ENCODE measurements at regions not wholly inside any gene's neighbourhood (a gene's known extent, or its start where the extent isn't known, plus 50 kb on each side); places are given as distances from the start of the nearest gene placed in this dataset.
"Not testable (repeated sequence)": the region's sequence is repeated elsewhere in the genome, so short reads cannot be mapped to it uniquely, and the experiment has no call there.

DNA sequence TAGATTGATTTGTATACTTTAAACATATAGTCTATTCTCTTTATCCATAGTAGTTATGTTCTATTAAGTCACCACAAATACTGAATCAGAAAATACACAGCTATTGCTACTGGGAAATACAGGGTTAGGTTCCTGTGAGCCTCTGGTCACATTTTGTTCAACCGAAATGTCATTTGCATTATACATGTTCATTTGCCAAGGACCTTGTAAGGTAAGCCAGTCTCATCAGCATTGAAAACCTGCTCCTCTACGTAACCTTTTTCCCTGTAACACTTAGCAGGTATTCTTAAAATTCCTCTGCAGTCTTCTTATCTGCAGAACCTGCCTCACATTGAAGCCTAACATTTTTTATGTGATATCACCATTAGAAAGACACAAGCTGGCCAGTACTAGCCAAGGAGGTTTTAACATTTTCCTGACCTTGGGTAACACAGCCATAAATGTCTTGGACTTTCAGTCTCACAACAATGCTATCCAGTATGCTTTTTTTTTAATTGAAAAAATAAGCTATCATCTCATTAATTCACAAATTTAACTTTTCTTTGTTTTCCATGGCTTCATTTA is 765.7 kb upstream of the IGFBP7 start:
- DNase-seq: no peak

- DNase-seq: no peak
These were observed 756.4 kb upstream of the IGFBP7 start for GRCh38 chr4:57866468-57867171.

GRCh38 chr4:57865264-57865663 is 755.1 kb upstream of the IGFBP7 start:
- no peak for DNase-seq

DNA sequence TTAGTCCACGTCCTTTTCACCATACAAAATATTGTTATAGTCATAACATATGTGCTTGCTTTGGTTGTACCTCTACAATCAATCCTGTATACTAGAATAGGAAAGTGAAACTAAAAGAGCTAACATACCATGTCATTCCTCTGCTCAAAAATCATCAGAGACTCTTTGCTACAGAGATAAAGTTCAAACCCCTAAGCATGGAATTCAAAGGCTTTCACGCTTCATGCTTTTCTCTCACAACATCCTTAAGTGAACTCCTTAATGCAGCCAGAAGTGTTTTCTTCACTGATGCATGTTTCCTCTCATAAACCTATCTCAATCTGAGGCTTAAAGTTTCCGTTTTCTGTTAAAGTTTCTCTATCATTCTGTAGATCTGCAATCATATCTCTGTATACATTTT is 744.6 kb upstream of the IGFBP7 start:
- DNase-seq: peak in 1 of 2 donors; percentile 1

- no peak for DNase-seq
These were observed 740.0 kb upstream of the IGFBP7 start for GRCh38 chr4:57850141-57850540.

GRCh38 chr4:57832083-57832482 is 721.9 kb upstream of the IGFBP7 start:
- DNase-seq: no peak

GRCh38 chr4:57789666-57790065 is 679.5 kb upstream of the IGFBP7 start:
- no peak for DNase-seq

DNA sequence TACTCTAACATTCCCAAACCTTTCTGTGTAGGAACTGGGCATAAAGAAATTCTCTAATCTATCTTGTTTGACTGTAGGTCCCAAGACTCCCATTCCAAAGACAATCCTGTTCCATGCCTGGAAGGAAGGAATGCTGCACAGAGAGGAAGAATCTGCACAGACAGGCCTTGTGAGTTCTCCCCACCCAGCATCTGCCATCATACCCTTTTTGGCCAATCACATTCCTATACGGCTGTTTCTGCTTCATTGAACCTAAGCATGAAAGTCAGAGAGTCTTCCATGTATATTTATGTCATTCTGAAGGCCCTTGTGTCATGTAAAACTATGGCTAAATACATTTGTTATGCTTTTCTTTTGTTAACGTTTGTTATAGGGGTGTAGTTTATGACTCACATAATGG is 667.7 kb upstream of the IGFBP7 start:
- DNase-seq: no peak

GRCh38 chr4:57774681-57775080 is 664.5 kb upstream of the IGFBP7 start:
- peak; percentile 27 to 39 for DNase-seq

DNA sequence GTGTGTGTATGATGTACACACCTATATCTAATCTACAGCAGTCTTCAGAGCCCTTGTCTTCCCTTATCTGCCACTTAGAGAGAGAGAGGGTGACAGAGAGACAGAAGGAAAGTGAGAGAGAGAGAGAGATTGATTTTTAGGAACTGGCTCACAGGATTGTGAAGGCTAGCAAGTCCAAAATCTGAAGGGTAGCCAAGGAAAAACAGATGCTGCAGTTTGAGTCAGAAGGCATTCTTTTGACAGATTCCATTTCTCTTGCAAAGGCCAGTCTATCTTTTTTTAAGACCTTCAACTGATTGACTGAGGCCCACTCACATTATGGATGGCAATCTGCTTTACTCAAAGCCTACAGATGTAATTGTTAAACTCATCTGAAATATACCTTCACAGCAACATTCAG is 664.0 kb upstream of the IGFBP7 start:
- DNase-seq: no peak

DNA sequence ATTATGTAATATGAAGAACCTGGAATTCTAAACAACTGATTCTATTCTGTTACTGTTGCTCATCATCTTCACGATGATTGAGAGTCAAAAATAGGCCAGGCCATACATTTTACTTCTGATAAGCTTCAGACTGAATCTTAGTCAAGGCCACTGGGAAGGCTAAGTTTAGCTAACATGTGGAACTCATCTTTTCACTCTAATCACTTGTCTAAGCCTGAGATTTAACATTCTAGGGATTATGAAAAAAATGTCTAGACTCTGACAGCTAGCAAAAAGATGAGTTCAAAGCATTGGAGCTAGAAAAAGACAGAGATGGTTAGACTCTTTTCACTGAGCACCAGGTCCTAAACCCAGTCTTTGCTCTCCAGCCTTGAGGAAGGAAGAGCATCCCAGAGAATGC is 656.2 kb upstream of the IGFBP7 start:
- no peak for DNase-seq

- no peak for DNase-seq
These were observed 654.7 kb upstream of the IGFBP7 start for GRCh38 chr4:57764856-57765255.

- DNase-seq: no peak
These were observed 652.9 kb upstream of the IGFBP7 start for GRCh38 chr4:57763070-57763469.

- no peak for DNase-seq
These were observed 630.5 kb upstream of the IGFBP7 start for GRCh38 chr4:57740625-57741190.

DNA sequence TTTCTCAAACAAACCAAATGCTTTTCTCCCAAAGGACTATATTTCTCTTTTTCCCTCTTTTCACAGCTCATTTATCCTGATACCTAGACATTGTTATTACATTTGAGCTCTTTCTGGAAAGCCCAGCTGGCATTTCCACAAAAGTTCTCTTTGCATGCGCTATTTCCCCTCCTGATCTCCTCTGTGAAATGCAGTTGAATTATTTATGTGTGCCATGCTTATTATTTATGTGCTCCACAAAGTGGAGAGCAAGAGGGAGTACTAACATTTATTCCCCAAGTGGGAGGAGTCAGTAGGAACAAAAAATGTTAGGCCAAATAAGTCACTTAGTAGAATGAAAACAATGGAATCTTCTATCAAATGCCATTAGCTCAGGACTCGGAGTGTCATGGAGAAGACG is 626.6 kb upstream of the IGFBP7 start:
- no peak for DNase-seq

- peak; percentile 24 to 60 for DNase-seq
These were observed 624.0 kb upstream of the IGFBP7 start for GRCh38 chr4:57734104-57734670.

DNA sequence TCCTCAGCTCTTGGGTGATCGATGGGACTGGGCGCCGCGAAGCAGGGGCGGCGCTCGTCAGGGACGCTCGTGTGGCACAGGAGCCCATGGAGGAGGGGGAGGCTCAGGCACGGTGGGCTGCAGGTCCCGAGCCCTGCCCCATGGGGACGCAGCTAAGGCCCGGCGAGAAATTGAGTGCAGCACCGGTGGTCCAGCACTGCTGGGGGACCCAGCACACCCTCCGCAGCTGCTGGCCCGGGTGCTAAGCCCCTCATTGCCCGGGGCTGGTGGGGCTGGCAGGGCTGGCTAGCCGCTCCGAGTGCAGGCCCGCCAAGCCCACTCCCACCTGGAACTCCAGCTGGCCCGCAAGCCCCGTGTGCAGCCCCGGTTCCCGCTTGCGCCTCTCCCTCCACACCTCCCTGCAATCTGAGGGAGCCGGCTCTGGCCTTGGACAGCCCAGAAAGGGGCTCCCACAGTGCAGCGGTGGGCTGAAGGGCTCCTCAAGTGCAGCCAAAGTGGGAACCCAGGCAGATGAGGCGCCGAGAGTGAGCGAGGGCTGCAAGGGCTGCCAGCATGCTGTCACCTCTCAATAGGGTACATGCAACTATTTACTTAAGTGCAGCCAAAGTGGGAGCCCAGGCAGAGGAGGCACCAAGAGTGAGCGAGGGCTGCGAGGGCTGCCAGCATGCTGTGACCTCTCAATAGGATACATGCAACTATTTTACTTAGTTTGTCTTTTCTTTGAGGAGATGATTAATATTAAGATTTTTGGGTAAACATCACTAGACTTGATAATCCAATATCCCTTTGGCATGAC is 619.8 kb upstream of the IGFBP7 start:
- not testable (repeated sequence) for DNase-seq

DNA sequence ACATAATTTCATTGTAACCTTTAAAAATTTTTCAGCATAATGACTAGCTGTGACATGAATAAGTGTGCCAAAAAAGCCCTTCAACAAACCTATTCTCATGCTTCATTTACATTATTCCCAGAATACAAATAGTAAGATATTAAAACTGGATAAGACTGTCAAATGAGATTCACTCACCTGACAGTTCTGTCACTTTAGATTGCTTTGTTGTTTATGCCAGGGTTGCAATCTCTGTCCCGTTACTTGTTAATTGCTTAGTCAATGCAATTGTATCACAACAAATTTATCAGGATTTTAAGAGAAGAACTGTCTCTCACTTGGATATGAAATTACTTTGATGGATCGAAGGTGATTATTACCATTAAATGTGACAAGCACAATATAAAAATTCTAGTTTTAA is 616.0 kb upstream of the IGFBP7 start:
- DNase-seq: no peak

- DNase-seq: no peak
These were observed 609.3 kb upstream of the IGFBP7 start for GRCh38 chr4:57719456-57719855.

GRCh38 chr4:57714313-57714712 is 604.1 kb upstream of the IGFBP7 start:
- DNase-seq: not testable (repeated sequence)

DNA sequence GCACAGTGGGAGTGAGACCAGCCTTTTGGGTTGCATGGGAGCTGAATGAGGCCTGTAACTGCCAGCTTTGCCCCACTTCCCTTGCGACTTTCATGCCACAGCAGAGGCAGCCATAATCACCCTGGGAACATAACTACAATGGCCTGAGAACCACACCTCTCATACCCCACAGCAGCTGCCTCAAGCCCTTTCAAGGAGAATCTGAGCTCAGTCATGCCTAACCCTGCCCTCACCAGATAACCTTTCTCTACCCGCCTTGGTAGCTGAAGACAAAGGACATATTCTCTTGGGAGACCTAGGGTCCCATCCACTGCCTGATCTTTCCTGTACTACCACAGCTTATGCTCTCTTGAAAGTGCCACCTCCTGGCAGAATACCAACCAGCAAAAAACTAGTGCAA is 599.9 kb upstream of the IGFBP7 start:
- DNase-seq: no peak

DNA sequence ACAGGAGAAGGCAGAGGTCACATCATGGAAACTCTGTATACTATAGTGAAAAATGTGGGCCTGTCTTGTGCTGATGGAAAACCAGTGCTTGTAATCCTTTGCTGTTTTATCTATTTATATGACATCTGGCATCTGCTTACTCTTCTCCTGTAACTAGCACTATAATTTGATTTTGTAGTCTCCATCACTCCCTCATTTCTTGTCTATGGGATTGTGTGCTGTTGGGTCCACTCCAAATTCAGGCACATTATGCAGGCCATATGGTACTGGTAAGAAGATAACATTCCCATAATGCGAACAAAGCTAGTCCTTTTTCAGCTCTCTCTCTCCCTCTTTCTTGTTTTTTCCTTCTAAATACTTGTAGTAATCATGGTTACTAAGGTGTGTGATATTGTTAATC is 581.2 kb upstream of the IGFBP7 start:
- DNase-seq: no peak

All from right lung (tissue), 2 donors.